NT2/D1 (cell line): ENCODE measurements at regions not wholly inside any gene's neighbourhood (a gene's known extent, or its start where the extent isn't known, plus 50 kb on each side); places are given as distances from the start of the nearest gene placed in this dataset.

Experiments
- YY1 ChIP-seq: IDR thresholded peaks from 2 replicates; pipeline ENCODE4 v1.6.1; 2011; ENCODE audit not compliant: insufficient read length, insufficient read depth
- ZNF274 ChIP-seq: IDR thresholded peaks from 2 replicates; pipeline ENCODE4 v1.6.1; 2011; ENCODE audit warnings: mild to moderate bottlenecking, low read depth, low read length

DNA sequence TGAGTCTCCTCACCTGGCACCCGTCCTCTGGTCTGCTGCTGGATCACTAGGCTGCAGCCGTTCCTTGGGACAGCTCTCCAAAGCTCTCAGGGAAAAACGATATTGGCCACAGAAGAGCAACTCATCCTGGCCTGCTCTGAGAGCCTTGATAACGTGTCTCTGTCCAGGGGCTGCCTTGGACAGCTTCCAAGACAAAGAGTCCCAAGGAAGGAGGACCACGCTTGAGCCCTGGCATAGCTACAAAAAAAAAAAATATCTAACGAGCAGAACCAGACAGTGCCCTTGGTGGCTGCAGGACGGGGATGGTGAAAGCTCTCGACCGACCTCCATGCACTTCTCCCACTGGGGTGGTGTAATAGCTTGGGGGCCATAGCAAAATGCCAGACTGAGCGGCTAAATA is 589.6 kb downstream of the NPHP4 start:
- TF ChIP-seq YY1 (no peak), ZNF274 (no peak)
